IMR-90 (cell line): ENCODE measurements at regions not wholly inside any gene's neighbourhood (a gene's known extent, or its start where the extent isn't known, plus 50 kb on each side); places are given as distances from the start of the nearest gene placed in this dataset.

Source experiments
- BHLHE40 ChIP-seq: fragments of 150-350 bp; IDR thresholded peaks from 2 replicates; pipeline ENCODE4 v1.6.1; 2016; ENCODE audit warnings: mild to moderate bottlenecking, low read depth, low read length
- ELK1 ChIP-seq: fragments of 150-350 bp; IDR thresholded peaks from 2 replicates; pipeline ENCODE4 v1.6.1; 2016; ENCODE audit warnings: low read depth, mild to moderate bottlenecking, low read length, moderate library complexity, borderline replicate concordance

GRCh38 chr15:88345962-88346361 lies 89.4 kb upstream of the NTRK3 start:
- TF ChIP-seq ELK1 (no peak), BHLHE40 (no peak)
